ENCODE measurements at regions not wholly inside any gene's neighbourhood (a gene's known extent, or its start where the extent isn't known, plus 50 kb on each side); places are given as distances from the start of the nearest gene placed in this dataset.
"Not testable (repeated sequence)": the region's sequence is repeated elsewhere in the genome, so short reads cannot be mapped to it uniquely, and the experiment has no call there.

DNA sequence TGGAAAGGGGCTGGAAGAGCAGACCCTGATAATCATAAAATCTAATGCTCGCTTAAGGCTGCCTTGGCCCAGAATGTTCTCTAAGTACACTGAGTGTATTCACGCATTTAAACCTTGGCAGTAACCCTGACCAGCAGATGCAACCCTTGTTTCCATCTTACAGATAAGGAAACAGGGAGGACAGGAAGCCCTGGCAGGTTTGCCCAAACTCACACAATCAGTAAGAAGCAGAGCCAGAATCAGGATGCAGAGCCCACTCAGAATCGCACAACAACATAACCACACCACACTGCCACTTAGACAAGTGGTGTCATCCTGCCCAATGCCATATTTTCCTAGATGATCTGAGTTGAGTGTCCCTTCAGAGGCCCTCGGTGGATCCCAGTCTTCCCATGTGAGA, 214.5 kb upstream of the HES1 start:
- Histone ChIP-seq H3K4me3 (ENCODE audit: low read depth, low read length) (no peak overlapping the region), H3K36me3 (ENCODE audit: control insufficient read depth, insufficient read depth, low read length) (no peaks in the 10 kb centered on the region), H3K27me3 (ENCODE audit: control insufficient read depth, insufficient read depth, low read length) (peaks cover 1% of the 10 kb centered on the region)
- no peak for TF ChIP-seq CTCF (IDR thresholded peaks at IDR 0.05; ENCODE audit: insufficient read depth, low read length, severe bottlenecking)
- DNase-seq (ENCODE audit: low read depth) (no peak), FAIRE-seq (no peak)

DNA sequence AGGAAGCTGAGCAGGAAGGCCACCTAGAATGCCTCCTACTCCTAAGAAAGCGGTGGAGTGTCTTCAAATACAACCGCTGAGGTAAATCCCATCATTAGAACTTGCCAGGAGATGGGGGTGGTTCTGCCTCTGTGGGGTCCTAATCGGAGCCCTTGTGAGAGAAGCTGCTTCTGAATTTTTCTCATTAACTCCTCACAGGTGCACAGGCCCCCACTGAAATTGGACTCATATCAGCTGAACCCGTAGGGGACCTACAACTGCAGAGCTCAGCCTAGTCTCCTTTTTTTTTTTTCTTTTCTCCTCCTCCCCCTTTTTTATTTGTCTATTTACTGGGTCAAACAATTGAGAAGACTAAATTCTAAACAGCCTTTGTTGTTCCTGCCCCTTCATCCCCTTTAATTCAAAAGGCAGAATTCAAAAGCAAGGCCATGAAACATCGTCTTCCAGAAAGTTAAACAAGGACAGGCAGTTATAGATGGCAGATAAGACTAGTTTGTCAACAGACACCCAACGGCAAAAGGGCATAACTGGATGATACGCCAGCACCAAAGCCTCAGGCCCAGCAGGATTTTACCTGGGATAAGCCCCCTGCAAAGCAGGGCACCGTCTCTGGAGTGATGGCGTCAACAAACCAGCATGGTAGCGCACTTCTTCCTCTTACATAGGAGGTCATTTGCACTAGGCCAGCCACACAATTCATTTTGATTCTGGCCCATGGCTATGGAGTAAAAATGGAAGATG, 213.7 kb upstream of the HES1 start:
- peaks cover 1% of the 10 kb centered on the region for H3K27me3 ChIP-seq (ENCODE audit: control insufficient read depth, insufficient read depth, low read length)
- TF ChIP-seq CTCF (IDR thresholded peaks at IDR 0.05; ENCODE audit: insufficient read depth, low read length, severe bottlenecking), result no peak
- FAIRE-seq (no peak), DNase-seq (ENCODE audit: low read depth) (no peak)
- no peaks in the 10 kb centered on the region for H3K36me3 ChIP-seq (ENCODE audit: control insufficient read depth, insufficient read depth, low read length)
- no peak overlapping the region for H3K4me3 ChIP-seq (ENCODE audit: low read depth, low read length)

- H3K36me3 ChIP-seq (ENCODE audit: control insufficient read depth, insufficient read depth, low read length); DNase-seq (ENCODE audit: low read depth); H3K4me3 ChIP-seq (ENCODE audit: low read depth, low read length); FAIRE-seq; H3K27me3 ChIP-seq (ENCODE audit: control insufficient read depth, insufficient read depth, low read length): not testable (repeated sequence)
These were observed 212.0 kb upstream of the HES1 start for GRCh38 chr3:193923958-193924357.

DNA sequence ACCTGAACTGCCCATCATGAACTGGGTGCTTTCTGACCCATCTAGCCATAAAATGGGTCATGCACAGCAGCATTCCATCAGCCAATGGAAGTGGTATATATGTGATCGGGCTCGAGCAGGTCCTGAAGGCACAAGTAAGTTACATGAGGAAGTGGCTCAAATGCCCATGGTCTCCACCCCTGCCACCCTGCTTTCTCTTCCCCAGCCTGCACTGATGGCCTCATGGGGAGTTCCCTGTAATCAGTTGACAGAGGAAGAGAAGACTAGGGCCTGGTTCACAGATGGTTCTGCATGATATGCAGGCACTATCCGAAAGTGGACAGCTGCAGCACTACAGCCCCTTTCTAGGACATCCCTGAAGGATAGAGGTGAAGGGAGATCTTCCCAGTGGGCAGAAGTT, 209.9 kb upstream of the HES1 start:
- H3K36me3 ChIP-seq (ENCODE audit: control insufficient read depth, insufficient read depth, low read length); FAIRE-seq; H3K4me3 ChIP-seq (ENCODE audit: low read depth, low read length); H3K27me3 ChIP-seq (ENCODE audit: control insufficient read depth, insufficient read depth, low read length); DNase-seq (ENCODE audit: low read depth): not testable (repeated sequence)

GRCh38 chr3:193927413-193928206, 208.3 kb upstream of the HES1 start:
- not testable (repeated sequence) for FAIRE-seq; H3K4me3 ChIP-seq (ENCODE audit: low read depth, low read length); H3K27me3 ChIP-seq (ENCODE audit: control insufficient read depth, insufficient read depth, low read length); DNase-seq (ENCODE audit: low read depth); H3K36me3 ChIP-seq (ENCODE audit: control insufficient read depth, insufficient read depth, low read length)

DNA sequence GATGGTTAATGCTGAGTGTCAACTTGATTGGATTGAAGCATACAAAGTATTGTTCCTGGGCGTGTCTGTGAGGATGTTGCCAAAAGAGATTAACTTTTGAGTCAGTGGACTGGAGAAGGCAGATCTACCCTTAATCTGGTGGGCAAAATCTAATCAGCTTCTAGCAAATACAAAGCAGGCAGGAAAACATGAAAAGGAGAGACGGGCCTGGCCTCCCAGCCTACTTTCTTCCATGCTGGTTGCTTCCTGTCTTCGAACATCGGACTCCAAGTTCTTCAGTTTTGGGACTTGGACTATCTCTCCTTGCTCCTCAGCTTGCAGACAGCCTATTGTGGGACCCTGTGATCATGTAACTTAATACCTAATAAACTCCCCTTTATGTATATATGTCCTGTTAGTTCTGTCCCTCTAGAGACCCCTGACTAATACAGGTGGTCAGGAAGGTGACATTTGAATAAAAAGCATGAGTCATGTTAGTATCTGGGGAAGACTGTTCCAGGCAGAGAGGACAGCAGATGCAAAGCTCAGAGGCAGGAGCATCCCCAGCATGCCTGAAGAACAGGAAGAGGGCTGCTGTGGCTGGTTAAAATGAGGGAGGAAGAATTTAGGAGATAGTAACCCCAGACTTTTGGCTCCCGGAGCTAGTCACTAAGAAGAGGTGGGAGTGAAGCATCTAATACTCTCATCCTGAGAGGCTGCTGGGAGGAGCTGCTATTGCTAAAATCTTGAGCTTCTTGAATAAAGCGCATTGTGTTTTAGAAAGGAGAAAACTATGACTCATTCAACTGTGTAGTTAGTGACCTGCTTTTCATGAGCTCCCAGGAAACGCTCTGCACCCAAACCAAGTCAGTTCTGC, 207.4 kb upstream of the HES1 start:
- Histone ChIP-seq H3K36me3 (ENCODE audit: control insufficient read depth, insufficient read depth, low read length) (no peaks in the 10 kb centered on the region), H3K4me3 (ENCODE audit: low read depth, low read length) (no peak overlapping the region), H3K27me3 (ENCODE audit: control insufficient read depth, insufficient read depth, low read length) (no peaks in the 10 kb centered on the region)
- TF ChIP-seq CTCF (IDR thresholded peaks at IDR 0.05; ENCODE audit: insufficient read depth, low read length, severe bottlenecking), result no peak
- DNase-seq (ENCODE audit: low read depth), result peak; percentile 73
- FAIRE-seq, result no peak

- Histone ChIP-seq H3K36me3 (ENCODE audit: control insufficient read depth, insufficient read depth, low read length) (no peaks in the 10 kb centered on the region), H3K4me3 (ENCODE audit: low read depth, low read length) (no peak overlapping the region), H3K27me3 (ENCODE audit: control insufficient read depth, insufficient read depth, low read length) (no peaks in the 10 kb centered on the region)
- no peak for TF ChIP-seq CTCF (IDR thresholded peaks at IDR 0.05; ENCODE audit: insufficient read depth, low read length, severe bottlenecking)
- FAIRE-seq (no peak), DNase-seq (ENCODE audit: low read depth) (no peak)
These were observed 206.6 kb upstream of the HES1 start for GRCh38 chr3:193929373-193929772.

Data from bronchial epithelial cell (primary cell).